ENCODE measurements at regions not wholly inside any gene's neighbourhood (a gene's known extent, or its start where the extent isn't known, plus 50 kb on each side); places are given as distances from the start of the nearest gene placed in this dataset.
"Not testable (repeated sequence)": the region's sequence is repeated elsewhere in the genome, so short reads cannot be mapped to it uniquely, and the experiment has no call there.

DNA sequence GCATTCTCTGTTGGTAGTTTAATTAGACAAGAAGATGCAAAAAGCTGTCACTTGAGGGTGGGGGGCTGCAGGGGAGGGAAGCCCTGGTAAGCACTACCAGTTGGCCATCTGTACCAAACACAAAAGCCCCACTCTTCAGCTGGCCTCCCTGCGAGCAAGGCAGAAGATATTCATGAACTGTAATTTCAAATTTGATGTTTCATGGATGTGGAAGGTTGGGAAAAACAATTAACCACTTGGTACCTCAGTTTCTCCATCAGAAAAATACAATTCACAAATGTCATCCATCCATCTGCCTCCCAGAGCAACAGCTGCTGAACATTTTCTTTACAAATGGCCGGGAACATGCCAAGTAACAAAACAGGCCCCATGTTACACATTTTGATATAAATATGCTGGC lies 265.3 kb downstream of the HNRNPD start:
- ATAC-seq, result no peak
- POLR2A ChIA-PET, result no interaction called here
- no peaks in the 10 kb centered on the region for H3K9me3 Mint-ChIP-seq (ENCODE audit: insufficient read depth)
- DNase-seq, result no peak
- no peaks in the 10 kb centered on the region for H3K4me1 Mint-ChIP-seq (ENCODE audit: low read depth)
- H3K27ac Mint-ChIP-seq, result no peak overlapping the region
- H3K36me3 Mint-ChIP-seq (ENCODE audit: low read depth), result no peaks in the 10 kb centered on the region
- no peak overlapping the region for H3K4me3 Mint-ChIP-seq
- no peaks in the 10 kb centered on the region for H3K27me3 Mint-ChIP-seq (ENCODE audit: low read depth)
- CTCF ChIA-PET, result no interaction called here

DNA sequence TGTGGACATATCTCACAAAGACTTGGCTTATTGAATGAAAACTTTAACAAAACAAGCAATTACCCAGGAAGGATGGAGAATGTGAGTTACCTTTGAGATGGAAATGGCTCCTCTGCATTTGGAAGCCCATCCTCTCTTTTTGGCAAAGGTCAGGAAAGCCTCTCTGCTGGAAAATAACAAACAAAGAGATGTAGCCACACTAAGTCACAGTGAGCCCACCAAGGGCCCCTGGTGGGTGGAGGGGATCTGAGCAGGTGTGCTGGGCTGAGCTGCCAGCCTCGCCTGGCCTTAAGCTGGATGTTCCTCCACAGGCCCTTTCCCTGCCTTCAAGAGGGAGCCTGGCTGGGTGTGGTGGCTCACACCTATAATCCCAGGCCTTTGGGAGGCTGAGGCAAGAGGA lies 269.2 kb downstream of the HNRNPD start:
- POLR2A ChIA-PET, result no interaction called here
- CTCF ChIA-PET, result no interaction called here
- Mint-ChIP-seq H3K36me3 (ENCODE audit: low read depth) (no peaks in the 10 kb centered on the region), H3K4me1 (ENCODE audit: low read depth) (no peaks in the 10 kb centered on the region), H3K27ac (no peak overlapping the region), H3K9me3 (ENCODE audit: insufficient read depth) (no peaks in the 10 kb centered on the region), H3K4me3 (no peak overlapping the region), H3K27me3 (ENCODE audit: low read depth) (no peaks in the 10 kb centered on the region)
- DNase-seq (no peak), ATAC-seq (no peak)

DNA sequence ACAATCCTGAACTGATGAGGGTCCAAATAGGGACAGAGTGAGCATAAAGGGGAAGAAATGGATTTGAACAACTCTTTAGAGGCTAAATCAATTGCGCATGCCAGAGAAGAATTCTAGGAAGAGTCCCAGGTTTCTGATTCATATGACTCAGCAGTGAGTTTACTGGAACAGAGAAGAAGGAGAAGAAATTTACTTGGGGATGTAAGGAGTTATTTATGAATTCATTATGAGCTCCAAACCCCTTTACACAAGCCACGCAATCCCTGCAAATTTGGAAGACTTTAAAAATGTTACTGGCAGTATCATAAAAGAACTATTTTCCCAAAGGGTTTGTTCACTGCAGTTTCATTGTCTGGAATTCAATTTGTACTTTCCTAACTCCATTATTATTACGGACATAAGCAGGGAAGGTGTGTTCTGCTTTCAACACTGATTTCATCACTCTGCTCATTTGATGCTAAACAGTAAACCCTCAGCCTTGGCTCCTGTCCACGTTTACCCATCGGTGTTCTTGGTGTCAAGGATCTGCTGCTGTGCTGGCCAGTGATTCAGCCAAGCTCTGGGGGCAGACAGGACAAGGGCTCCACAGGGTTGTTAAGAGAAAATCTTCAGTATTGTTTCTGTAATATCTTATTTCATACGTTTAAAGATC lies 273.7 kb downstream of the HNRNPD start:
- Mint-ChIP-seq H3K4me1 (ENCODE audit: low read depth) (no peaks in the 10 kb centered on the region), H3K4me3 (no peak overlapping the region), H3K27me3 (ENCODE audit: low read depth) (no peaks in the 10 kb centered on the region), H3K36me3 (ENCODE audit: low read depth) (no peaks in the 10 kb centered on the region), H3K9me3 (ENCODE audit: insufficient read depth) (no peaks in the 10 kb centered on the region), H3K27ac (no peak overlapping the region)
- no peak for DNase-seq
- no peak for ATAC-seq
- POLR2A ChIA-PET, result no interaction called here
- CTCF ChIA-PET, result no interaction called here

DNA sequence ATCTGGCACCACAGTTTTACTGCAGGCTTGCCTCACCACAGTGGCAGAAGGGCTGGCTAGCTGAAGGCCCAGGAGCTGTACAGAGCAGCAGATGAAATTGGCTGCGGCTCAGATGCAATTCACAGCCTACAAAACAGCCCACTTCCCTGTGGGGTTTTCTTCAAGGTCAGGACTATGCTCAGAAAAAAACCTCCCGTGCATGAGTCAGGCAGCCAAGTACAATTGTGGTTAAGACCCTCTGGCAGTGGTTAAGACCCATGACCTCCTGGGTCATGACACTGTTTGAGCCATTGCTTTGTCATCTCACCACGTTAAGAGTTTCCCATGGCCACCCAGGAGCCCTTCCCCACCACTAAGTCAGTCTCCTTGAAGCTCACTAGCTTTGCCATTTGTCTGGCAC lies 276.3 kb downstream of the HNRNPD start:
- no peak for DNase-seq
- no peaks in the 10 kb centered on the region for H3K36me3 Mint-ChIP-seq (ENCODE audit: low read depth)
- ATAC-seq, result no peak
- no peaks in the 10 kb centered on the region for H3K4me1 Mint-ChIP-seq (ENCODE audit: low read depth)
- ChIA-PET POLR2A (no interaction called here), CTCF (no interaction called here)
- H3K9me3 Mint-ChIP-seq (ENCODE audit: insufficient read depth), result no peaks in the 10 kb centered on the region
- H3K4me3 Mint-ChIP-seq, result no peak overlapping the region
- no peak overlapping the region for H3K27ac Mint-ChIP-seq
- no peaks in the 10 kb centered on the region for H3K27me3 Mint-ChIP-seq (ENCODE audit: low read depth)

DNA sequence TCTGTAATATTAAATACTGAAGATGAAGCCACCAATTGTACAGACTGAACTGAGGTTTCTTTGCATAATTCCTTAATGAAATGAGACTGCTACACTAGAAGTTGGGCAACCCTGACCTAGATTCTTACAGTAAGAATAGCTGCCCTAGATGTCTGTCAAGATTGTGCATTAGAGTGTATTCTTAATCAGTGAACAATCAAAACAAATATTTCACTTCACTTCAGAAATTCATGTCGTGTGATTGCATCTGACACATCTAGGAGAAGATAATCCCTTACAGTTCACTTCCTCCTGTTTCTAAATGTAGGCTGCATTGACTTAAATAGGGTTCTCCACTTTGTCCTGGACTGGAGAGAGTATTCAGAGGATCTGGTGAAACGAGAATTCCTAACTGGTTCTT lies 283.1 kb downstream of the HNRNPD start:
- no peaks in the 10 kb centered on the region for H3K4me1 Mint-ChIP-seq (ENCODE audit: low read depth)
- ATAC-seq (no peak), DNase-seq (no peak)
- H3K27ac Mint-ChIP-seq, result no peak overlapping the region
- no peak overlapping the region for H3K4me3 Mint-ChIP-seq
- POLR2A ChIA-PET, result no interaction called here
- no peaks in the 10 kb centered on the region for H3K36me3 Mint-ChIP-seq (ENCODE audit: low read depth)
- H3K27me3 Mint-ChIP-seq (ENCODE audit: low read depth), result no peaks in the 10 kb centered on the region
- H3K9me3 Mint-ChIP-seq (ENCODE audit: insufficient read depth), result no peaks in the 10 kb centered on the region
- CTCF ChIA-PET, result no interaction called here

DNA sequence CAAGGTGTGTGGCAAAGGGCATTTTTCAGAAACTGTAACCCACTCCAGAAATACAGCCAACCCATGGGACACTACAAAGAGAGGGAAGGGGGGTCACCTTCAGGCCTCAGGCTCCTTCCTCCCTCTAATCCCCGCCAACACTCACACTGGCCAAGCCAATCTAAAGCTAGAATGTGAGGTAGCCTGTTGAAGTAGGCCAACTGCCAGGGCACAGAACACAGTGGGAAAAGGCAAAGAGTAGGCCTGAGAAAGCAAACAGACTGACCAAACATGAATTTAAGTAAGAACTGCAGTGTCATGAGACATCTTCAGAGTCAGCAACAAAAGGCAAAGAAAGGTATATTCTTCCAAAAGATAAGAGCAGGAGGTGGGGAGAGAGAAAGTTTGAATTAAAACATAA lies 289.0 kb downstream of the HNRNPD start:
- Mint-ChIP-seq H3K36me3 (ENCODE audit: low read depth) (no peaks in the 10 kb centered on the region), H3K9me3 (ENCODE audit: insufficient read depth) (no peaks in the 10 kb centered on the region), H3K4me1 (ENCODE audit: low read depth) (no peaks in the 10 kb centered on the region), H3K27me3 (ENCODE audit: low read depth) (no peaks in the 10 kb centered on the region), H3K27ac (no peak overlapping the region), H3K4me3 (no peak overlapping the region)
- ChIA-PET POLR2A (no interaction called here), CTCF (no interaction called here)
- DNase-seq, result no peak
- no peak for ATAC-seq

DNA sequence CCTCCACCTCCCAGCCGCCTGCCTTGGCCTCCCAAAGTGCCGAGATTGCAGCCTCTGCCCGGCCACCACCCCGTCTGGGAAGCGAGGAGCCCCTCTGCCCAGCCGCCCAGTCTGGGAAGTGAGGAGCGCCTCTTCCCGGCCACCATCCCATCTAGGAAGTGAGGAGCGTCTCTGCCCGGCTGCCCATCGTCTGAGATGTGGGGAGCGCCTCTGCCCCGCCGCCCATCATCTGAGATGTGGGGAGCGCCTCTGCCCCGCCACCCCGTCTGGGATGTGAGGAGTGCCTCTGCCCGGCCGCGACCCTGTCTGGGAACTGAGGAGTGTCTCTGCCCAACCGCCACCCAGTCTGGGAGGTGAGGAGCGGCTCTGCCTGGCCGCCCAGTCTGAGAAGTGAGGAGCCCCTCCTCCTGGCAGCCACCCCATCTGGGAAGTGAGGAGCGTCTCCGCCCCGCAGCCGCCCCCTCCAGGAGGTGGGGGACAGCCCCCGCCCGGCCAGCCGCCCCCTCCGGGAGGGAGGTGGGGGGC lies 296.3 kb downstream of the HNRNPD start:
- ATAC-seq; H3K36me3 Mint-ChIP-seq (ENCODE audit: low read depth); H3K4me1 Mint-ChIP-seq (ENCODE audit: low read depth); H3K27ac Mint-ChIP-seq; H3K4me3 Mint-ChIP-seq; H3K27me3 Mint-ChIP-seq (ENCODE audit: low read depth); DNase-seq; CTCF ChIA-PET; POLR2A ChIA-PET; H3K9me3 Mint-ChIP-seq (ENCODE audit: insufficient read depth): not testable (repeated sequence)

DNA sequence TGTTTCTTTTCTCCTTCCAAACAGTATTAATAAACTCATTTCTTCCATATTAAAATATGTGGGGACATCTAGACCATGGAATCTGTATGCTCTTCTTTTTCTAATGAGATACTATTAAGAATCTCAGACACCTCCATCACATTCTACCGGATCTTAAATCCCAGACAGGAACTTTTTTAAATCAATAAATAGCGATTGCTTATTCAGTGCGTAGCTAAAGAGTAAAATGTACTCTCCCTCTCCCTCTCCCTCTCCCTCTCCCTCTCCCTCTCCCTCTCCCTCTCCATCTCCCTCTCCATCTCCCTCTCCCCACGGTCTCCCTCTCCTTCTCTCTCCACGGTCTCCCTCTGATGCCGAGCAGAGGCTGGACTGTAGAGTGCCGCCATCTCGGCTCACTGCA lies 297.0 kb downstream of the HNRNPD start:
- ChIA-PET POLR2A (no interaction called here), CTCF (no interaction called here)
- Mint-ChIP-seq H3K4me1 (ENCODE audit: low read depth) (no peaks in the 10 kb centered on the region), H3K36me3 (ENCODE audit: low read depth) (no peaks in the 10 kb centered on the region), H3K27ac (no peak overlapping the region), H3K27me3 (ENCODE audit: low read depth) (peaks cover 4% of the 10 kb centered on the region), H3K4me3 (no peak overlapping the region), H3K9me3 (ENCODE audit: insufficient read depth) (no peaks in the 10 kb centered on the region)
- ATAC-seq (no peak), DNase-seq (no peak)

DNA sequence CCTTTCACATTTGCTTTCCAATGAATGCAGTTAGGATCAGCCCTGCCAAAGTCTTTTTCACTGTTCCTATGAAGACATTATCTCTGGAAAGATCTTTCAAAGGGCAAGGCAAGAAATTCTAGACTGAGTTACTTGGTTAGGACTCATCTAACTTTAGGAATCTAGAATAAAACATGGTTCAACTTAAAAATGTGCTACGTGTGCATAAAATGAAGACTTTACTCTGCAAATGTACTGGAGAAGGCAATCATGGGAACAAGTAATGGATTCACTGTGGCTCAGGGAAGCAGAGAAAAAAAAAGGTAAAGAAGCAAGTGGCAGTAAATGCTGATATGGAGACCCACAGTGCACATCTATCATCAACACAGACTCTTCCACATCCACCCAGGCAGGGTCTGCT lies 297.4 kb downstream of the HNRNPD start:
- no peaks in the 10 kb centered on the region for H3K36me3 Mint-ChIP-seq (ENCODE audit: low read depth)
- no peak overlapping the region for H3K4me3 Mint-ChIP-seq
- no peaks in the 10 kb centered on the region for H3K4me1 Mint-ChIP-seq (ENCODE audit: low read depth)
- peaks cover 6% of the 10 kb centered on the region for H3K27me3 Mint-ChIP-seq (ENCODE audit: low read depth)
- no peak for DNase-seq
- CTCF ChIA-PET, result no interaction called here
- H3K9me3 Mint-ChIP-seq (ENCODE audit: insufficient read depth), result no peaks in the 10 kb centered on the region
- H3K27ac Mint-ChIP-seq, result no peak overlapping the region
- POLR2A ChIA-PET, result no interaction called here
- no peak for ATAC-seq

DNA sequence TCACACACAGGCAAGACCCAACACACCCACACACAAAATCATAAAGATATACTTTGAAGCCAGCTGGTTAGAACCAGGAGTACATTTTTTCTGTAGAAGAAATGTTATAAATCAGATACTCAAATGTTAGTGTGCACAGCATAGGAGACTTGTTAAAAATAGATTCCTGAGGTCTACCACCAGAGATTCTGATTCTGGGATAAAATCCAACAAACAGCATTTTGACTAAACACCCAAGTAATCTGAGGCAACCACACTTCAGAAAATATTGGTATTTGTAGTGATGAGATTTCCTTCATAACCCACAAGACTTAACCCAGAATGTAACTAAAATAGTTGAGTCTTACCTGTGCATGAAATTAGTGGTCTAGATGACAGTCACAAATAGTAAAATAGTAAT lies 301.8 kb downstream of the HNRNPD start:
- Mint-ChIP-seq H3K27ac (no peak overlapping the region), H3K27me3 (ENCODE audit: low read depth) (peaks cover 9% of the 10 kb centered on the region), H3K36me3 (ENCODE audit: low read depth) (no peaks in the 10 kb centered on the region), H3K4me1 (ENCODE audit: low read depth) (no peaks in the 10 kb centered on the region), H3K4me3 (no peak overlapping the region), H3K9me3 (ENCODE audit: insufficient read depth) (no peaks in the 10 kb centered on the region)
- CTCF ChIA-PET, result no interaction called here
- POLR2A ChIA-PET, result interaction anchor here (0.6 kb wide), 1 partner anchor 9 kb away, joined by 3 read pairs; no protein-coding TSS in a partner anchor
- ATAC-seq (no peak), DNase-seq (no peak)

DNA sequence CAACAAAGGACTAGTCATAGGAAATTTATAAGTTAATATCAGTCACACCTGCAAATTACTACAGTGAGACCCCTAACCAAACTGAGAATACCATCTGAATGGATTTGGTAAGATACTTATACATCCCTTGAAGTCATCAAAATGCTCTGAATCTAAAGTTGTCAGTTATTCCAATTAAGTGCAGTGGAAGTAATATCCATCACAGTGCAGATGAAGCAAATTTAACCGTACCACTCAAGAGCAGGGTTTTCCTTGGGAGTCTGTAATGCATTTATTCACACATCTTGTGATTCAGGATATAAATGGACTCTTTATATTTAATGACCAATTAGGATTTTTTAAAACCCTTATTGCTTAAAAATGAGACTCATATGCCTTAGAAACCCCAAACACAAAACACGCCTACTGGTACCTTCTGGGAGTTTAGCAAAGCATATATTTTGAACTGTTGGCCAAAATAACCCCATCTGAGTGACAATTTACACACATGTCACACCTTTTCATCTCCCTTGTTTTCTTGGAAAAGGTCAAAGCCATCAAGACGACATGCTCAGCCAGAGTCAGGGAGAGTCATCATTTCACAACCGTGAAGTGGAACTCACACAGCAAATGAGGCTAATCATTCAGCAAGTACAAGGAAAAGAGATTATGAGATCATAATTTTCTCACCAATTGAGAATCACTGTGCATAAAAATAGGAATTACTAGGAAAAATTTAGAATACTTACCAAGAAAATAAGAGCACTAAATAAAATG lies 303.7 kb downstream of the HNRNPD start:
- Mint-ChIP-seq H3K4me1 (ENCODE audit: low read depth) (no peaks in the 10 kb centered on the region), H3K27me3 (ENCODE audit: low read depth) (peaks cover 9% of the 10 kb centered on the region)

DNA sequence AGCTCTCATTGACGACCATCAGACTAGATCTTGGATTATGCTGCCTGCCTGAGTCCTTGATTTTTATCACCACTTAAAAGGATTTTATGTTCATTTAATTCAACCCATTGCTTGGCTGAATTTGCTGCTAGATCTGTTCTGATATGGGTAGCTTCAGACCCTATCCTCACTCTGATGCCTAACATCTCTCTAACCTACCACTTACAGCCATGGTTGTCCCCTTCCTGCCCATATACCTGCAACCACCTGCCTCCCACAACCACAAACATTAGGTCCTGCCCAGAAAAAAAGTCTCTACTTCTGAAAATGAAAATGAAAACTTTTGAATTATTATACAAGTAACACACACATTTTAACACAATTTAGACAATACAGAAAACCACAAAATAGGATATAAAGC lies 310.8 kb downstream of the HNRNPD start:
- H3K27ac Mint-ChIP-seq, result no peak overlapping the region
- ChIA-PET CTCF (no interaction called here), POLR2A (interaction anchor here (0.7 kb wide), 1 partner anchor 9 kb away, joined by 3 read pairs; no protein-coding TSS in a partner anchor)
- no peak for DNase-seq
- peaks cover 7% of the 10 kb centered on the region for H3K4me1 Mint-ChIP-seq (ENCODE audit: low read depth)
- no peaks in the 10 kb centered on the region for H3K36me3 Mint-ChIP-seq (ENCODE audit: low read depth)
- peaks cover 7% of the 10 kb centered on the region for H3K27me3 Mint-ChIP-seq (ENCODE audit: low read depth)
- ATAC-seq, result no peak
- no peak overlapping the region for H3K4me3 Mint-ChIP-seq
- no peaks in the 10 kb centered on the region for H3K9me3 Mint-ChIP-seq (ENCODE audit: insufficient read depth)

More for the DNA sequence above, 303.7 kb downstream of the HNRNPD start:
- Mint-ChIP-seq H3K27ac (no peak overlapping the region), H3K4me3 (no peak overlapping the region), H3K36me3 (ENCODE audit: low read depth) (no peaks in the 10 kb centered on the region), H3K9me3 (ENCODE audit: insufficient read depth) (no peaks in the 10 kb centered on the region)
- CTCF ChIA-PET, result no interaction called here
- no peak for DNase-seq
- POLR2A ChIA-PET, result no interaction called here
- ATAC-seq, result no peak

Data from activated CD8-positive, alpha-beta T cell treated with anti-CD3 and anti-CD28 coated beads, Interleukin-2, amount 10 ng/mL, durations not matched to agents 7 days and 5 days (primary cell).